GM19438 (cell line): ENCODE measurements at regions not wholly inside any gene's neighbourhood (a gene's known extent, or its start where the extent isn't known, plus 50 kb on each side); places are given as distances from the start of the nearest gene placed in this dataset.

Experiments used
- ATAC-seq: cut with Tn5 transposase; IDR thresholded peaks from one replicate; pipeline ENCODE4 v1.9.1; 2021; ENCODE audit warnings: low read depth; ENCODE audit not compliant: unreplicated experiment

DNA sequence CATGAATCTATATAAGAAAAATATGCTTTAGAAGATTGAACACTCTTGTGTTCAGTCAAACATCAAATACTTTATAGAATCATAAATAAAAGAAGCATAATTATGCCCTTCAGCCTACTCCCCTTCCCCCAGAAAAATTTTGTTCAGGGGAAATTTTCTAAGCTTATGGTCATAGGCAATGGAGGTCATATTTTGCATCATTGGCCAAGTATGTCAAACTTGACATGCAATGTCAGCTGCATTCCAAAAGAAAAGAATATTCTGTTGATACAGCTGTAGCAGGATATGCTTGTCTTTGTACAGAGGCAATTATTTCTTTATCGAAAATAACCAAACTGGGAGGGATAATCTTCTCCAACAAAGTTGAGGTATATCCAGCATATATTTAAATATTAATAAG is 328.2 kb downstream of the ZIC1 start:
- ATAC-seq = no peak

DNA sequence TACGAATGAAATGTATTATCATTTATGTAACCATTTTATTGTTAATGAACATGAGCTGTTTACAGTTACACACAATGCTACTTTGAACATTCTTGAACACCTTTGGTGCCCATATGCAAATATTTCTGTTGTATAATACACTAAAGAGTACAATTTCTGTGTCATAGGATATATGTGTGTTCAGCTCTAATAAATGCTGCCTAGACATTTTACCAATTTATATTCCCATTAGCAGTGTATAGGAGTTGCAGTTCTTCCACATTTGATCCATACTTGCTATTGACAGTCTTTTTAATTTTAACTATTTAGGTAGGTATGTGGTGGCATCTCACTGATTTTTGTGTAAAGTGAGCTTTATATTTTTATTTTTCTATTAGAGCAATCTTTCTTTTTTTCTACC is 331.8 kb downstream of the ZIC1 start:
- no peak for ATAC-seq

DNA sequence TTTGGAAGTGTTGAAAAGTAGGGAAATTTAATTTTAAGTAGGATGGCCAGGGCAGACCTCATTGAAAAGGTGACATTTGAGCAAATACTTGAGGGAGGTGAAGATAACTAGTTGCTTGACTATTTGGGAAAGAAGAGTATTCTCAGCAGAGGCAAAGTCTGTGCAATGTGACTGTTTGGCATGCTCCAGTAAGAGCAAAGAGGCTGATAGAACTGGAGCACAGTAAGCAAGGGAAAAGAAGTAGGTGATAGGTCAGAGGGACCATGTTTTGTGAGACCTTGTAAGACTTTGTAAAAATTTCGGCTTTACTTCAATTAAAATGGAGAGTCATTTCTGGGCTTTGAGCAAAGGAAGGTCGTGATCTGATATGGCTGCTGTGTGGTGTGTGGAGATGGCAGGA is 335.8 kb downstream of the ZIC1 start:
- ATAC-seq = no peak

DNA sequence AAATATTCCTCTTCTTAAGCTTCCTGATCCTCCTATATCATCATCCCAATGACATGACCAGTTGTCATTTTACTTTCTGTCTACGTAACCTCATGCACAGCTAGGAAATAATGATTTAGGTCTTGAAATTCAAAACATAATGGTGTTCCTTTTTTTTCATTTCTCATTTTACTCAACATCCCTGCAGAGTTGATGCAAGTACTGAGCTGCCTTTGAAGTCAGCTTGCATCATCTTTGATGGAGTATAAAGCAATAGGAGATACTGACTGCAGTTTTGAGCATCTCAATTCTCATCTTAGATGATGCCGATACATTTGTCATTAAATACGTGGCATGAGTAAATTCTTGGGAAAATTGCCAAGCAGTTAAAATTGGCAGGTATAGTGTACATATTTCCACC is 346.1 kb downstream of the ZIC1 start:
- ATAC-seq = no peak

DNA sequence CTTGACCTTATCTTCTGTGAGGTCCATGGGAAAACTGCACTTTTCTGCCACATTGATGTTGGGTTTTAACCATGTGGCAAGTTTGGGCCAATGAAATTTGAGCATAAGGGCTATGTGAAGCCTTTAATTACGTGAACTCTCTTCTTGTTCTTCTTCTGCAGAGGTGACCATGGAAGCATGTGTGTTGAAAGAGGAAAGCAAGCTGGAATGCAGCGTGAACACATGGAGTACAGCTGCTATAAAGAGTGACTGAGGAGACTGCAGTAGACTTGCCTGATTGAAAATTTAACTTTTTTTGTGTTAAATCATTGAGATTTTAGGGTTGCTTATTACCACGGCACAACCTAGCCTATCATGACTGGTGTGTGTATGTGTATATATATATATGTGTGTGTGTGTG is 347.3 kb downstream of the ZIC1 start:
- no peak for ATAC-seq

DNA sequence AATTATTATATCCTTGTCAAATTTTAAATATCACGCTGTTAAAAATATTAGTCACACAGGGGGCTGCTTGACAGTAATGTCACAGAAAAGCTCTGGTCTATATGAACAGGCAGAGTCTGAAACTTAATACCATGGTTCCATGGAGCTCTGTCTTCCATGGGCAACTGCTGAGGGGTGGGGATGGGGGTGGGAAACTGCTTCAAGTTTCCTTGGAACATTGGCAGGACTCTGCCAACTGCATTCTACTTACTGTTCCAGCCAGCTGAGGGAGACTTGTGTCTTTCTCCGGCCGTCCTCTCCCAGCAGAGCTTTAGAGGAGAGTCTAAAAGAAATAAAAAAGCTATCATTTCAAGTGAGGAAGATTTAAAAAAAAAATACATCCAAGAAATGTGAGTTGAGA is 348.7 kb downstream of the ZIC1 start:
- no peak for ATAC-seq

DNA sequence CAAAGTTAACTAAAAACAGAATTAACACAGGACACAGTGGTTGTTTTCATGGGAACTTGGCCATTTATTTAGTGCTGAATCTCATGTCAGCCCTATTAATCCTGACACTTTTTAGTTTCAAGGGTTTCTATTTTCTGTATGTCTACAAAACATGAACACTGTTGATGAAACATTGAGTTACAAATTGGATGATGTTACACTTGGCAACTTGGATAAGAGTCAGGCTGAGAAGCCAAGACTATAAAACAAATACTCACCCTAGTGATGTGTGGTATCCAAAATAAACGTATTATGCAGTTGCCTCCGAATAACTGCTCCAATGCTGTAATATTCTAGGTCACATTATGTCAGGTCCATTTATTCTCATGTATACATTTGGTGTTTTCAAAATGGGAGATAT is 349.6 kb downstream of the ZIC1 start:
- no peak for ATAC-seq

DNA sequence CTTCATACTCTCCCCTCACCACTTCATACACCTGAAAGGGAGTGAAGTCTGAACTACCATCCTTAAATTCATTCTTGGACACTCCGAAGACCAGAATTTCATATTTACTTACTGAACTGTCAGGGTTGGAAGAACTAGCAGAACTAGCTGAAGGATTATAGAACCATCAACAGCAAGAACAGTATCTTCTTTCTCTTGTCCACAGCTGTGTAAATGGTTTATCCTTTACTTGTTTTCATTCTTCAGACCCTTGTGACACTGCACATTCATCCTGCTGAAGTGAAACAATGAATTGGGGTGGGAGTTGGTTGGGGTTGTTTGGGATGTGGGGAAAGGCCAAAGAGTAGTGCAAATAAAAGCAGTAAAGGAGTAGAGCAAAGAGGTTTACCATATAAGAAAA is 350.9 kb downstream of the ZIC1 start:
- ATAC-seq = no peak

DNA sequence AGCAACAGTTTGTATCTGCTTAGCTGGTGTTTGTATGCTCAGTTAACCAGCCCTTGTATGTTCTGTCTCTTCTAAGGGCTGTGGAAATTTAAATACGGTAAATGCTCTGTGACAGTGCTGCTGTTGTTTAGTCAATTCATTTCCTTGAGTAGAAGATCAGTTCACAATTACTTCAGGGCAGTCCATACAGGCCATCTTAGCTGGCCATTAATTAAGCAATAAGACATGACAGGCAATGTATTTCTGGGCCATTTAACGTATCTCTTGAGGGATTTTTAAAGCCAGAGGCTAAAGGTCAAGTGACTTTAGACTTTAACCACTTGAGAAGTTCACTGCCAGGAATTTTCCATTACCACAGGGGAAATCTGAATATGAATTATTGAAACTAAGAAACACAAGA is 351.8 kb downstream of the ZIC1 start:
- ATAC-seq = no peak

DNA sequence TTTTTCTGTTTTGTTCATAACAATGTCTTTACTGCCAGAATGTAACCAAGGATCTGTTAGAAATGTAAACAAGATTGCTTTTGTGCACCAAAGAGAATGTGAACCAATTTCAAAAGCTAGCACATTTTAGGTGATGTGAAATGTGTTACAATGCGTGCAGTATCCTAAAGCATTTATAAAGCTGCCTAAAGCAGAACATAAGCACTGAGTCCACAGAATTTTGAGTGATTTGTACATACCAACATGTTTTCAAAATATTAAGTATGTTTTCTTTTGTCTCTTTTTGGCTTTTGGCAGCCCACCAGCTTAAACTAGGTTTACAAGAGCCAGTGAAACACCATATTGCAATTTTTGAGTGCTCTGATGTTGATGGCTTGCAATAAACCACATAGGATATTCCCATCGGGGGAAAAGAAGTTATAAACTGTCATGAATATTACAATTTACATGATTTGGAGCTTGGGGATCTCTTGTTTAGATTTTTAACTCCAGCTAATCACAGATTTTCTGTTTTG is 364.0 kb downstream of the ZIC1 start:
- no peak for ATAC-seq

DNA sequence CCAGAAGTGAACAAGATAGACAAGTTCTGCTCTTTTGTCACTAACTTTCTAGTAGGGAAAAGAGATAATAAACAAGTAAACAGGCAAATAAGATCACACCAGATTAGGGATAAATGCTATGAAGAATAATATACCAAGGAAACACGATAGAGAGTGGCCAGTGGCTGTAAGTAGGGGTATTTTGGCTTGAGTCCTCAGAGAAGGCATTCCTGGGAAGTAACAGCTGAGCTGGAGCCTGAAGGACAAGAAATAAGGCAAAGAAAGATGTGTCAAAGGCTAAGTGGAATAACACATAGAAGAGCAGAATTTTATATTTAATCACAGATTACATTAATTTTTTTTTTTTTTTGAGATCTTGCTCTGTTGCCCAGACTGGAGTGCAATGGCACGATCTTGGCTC is 366.2 kb downstream of the ZIC1 start:
- no peak for ATAC-seq

DNA sequence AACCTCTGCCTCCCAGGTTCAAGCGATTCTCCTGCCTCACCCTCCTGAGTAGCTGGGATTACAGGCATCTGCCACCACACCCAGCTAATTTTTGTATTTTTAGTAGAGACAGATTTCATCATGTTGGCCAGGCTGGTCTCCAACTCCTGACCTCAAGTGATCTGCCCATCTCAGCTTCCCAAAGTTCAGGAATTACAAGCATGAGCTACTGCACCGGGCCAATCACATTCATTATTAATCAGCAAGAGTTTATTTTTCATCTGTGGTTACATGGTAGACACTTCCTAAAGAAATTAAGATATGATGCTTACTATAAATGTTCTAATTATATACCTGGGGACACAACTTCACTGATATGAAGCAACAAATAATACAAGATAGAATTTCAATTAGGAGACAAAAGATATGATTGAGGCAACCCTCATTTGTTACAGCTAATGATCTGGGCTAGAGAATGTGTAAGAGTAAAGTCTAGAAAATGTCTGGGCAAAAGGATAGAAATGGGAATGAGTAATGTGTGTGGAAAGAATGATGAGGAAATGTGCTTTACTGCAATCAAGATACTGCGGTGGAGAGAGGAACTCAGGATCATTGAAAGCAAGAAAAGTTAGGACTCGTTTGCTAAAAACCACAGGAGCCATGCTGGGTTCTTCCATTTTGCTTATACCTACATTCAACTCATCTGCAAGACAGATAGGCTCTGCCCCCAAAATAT is 366.8 kb downstream of the ZIC1 start:
- ATAC-seq = no peak

DNA sequence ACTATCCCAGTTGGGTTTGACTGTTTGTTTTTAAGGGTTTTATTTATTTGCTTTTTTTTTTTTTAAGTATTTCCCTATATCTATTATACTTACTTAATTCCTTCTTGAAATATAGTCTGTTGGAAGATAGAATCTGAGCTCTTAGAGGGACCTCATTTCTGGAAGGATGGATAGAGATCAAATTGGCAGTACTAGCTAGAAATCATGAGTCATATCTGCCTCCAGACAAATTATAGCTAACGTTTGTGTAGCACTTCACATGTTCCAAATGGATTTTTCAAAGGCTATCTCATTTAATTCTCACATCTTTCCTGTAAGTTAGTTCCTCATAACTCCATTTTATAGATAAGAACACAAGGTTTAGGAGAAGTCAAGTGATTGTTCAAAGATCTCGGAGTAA is 384.7 kb downstream of the ZIC1 start:
- ATAC-seq = no peak

DNA sequence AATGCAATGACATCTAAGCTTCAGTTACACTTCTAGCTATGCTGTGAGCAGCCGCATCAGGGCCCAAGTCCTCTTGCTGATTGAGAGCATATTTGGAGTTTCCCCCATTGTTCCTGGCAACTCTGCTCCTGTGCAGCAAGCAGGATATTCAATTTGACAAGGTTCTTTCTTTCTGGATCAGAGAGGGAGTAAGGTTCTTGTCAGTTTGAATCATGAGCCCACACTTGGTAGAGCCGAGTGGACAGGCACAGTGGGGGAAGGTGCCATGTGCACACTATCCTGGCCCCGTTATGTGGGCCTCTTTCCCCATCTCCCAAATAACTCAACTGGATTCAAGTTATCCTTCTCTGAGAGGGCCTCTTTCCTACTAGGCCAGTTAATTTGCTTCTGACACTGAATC is 385.4 kb downstream of the ZIC1 start:
- ATAC-seq = no peak

DNA sequence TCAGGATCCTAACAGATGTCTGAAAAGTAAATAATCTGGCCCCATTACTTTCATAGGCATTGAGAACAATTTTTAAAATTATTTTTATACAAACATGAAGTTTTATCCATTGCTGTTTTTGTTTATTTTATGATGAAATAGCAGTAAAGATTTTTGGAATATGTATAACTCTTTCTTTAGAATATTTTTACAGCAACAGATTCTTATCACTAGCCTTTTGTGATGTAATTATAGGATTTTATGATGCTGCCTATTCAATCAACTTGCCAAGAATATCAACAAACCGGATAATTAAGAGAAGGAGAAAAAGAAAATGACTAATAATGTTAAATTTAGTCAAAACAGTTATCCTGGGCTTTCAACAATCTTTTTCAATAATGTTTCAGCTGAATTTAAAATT is 386.3 kb downstream of the ZIC1 start:
- no peak for ATAC-seq

DNA sequence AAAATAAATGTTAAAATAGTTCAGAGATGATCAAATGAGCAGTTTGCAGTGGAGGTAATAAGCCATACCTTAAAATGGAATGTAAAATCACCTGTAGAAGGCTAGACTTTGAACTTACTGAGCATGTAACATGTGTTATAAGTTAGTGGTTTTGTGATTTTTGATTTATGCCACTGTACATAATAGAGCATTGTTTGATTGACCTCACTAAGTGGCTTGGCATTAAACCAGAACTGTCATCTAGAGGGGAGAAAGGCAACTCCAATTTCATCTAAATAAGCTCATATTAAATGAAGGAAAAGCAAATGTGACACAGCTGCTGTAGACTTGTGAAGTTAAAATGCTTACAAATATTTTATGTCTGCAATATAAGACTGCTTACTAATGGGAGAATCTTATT is 387.9 kb downstream of the ZIC1 start:
- no peak for ATAC-seq

DNA sequence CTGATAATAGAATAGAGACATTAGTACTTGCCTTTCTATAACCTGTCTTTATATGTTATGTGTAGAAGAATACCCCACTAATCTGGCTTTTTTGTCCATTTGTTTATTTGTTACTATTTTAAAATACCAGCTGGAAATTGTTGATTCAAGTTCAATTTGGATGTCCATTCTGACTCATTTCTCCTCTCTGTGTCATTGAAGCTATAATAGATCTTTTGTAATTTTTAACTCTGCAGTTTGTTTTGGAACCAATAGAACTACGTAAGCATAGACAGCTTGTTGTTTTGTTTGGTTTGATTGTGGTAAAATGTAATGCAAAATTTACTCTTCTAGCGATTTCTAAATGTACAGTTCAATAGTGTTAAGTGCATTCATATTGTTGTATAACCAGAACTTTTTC is 390.4 kb downstream of the ZIC1 start:
- ATAC-seq = no peak

DNA sequence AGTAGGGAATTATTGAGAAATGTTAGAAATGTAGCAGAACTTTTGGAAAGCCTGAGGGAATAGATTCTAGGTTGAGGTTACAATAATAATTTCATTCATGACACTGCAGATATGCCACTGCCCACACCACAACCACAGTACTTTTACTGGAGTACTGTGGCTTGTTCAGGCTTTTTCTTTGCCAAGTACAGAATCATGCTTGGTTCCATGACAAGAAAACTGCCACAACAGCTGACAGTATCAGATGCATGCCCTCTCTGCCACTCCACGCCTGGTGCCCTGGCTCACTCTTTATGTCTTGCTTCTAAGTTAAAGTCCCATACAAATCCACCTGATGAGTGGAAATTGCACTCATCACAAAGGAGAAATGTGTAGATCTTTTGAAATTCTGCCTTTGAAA is 398.6 kb downstream of the ZIC1 start:
- ATAC-seq = no peak

DNA sequence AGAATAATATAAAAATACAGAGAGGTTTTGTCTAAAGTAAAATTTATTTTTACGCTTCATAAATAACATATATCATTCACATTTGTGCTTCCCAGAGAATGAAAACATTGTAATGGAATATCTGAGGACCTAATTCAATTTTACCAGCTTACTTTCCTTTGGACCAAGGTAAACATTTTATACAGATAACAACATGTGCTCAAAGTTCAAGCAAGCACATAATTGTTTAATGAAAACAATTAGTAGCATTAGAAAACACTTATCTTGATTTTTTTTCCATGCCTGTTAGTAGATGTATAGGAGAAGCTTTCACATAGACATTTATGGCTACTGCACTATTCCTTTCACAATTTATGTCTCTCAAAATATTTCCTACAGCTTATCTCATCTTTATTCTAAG is 400.0 kb downstream of the ZIC1 start:
- no peak for ATAC-seq

DNA sequence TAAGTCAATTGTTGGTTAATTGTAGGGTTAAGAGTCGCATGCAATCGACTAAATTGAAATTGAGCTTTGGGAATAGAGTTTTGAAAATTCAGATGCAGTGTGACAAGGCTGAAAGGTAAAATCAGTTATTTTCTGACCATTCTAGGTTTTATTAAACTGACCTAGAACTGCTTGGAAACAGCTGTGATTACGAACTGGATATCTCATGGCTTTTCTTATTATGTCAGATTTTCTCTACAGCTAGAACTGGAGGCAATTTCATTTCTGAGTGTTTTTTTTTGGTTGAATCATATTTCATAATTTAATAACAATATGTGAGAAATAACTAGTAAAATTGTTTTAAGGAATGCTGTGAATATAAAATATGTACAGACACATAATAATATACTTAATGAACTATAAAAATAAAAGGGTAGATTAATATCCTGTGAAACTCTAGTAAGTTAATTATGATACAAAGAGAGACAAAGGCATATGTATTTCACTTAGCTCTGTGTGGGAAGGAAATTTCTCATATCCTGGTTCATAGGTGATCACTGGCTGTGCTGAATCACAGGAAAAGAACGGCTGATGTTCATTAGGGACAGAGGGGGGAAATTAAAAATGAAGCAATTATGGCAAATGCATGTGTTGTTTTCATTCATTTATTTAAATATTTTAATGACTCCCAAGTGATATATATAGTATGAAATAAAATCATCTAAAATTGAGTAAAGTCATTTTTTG is 403.2 kb downstream of the ZIC1 start:
- no peak for ATAC-seq

DNA sequence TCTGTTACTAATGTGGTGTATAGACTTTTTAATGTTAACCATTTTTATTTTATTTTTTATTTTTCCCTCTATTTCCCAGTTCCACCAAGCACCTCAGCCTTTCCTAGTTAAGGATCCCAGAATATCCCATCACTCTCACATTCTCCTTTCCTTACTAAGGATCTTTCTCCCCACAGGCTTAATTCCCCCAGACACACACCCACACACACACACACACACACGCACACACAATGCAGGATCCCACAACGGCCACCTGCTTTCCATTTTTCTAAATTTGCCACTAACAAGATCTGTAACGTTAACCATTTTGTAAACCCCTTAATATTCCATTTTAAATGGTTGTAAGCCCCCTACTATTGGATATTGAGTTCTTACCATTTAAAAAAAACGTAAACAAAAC is 404.1 kb downstream of the ZIC1 start:
- ATAC-seq = no peak

DNA sequence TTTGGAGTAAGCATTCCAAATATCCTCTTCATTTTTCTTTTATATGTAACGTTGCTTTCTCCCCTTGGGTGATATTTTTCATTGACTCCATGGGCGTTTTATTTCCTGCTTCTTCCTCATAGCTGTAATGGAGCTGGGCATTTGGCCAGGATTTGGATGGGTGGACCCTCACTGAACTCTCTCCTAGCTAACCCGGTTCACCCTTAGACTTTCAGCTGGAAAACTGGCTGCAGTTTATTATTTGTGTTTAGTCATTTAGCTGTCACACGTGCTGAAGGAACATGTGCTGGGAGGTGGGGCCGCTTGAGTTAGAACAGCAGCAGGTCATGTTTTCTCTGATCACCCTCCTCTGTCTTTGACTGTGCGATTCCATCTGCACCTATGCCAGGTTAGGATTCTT is 407.6 kb downstream of the ZIC1 start:
- no peak for ATAC-seq
